ENCODE measurements at regions not wholly inside any gene's neighbourhood (a gene's known extent, or its start where the extent isn't known, plus 50 kb on each side); places are given as distances from the start of the nearest gene placed in this dataset.

DNA sequence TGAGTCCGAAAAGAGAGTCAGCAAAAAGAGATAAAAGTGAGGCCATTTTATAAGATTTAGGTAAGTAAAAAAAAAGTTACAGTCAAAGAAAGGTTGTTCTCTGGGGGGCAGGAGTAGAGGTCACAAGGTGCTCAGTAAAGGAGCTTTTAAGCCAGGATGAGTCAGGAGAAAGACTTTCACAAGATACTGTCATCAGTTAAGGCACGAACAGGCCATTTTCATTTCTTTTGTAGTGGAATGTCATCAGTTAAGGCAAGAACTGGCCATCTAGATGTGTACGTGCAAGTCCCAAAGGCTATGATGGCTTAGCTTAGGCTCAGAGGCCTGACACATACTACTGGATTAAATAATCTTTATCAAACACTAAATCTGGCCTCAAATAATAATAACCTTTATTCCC is 1207.3 kb upstream of the FAM98A start (continued):
- TF ChIP-seq, protein P1, sequence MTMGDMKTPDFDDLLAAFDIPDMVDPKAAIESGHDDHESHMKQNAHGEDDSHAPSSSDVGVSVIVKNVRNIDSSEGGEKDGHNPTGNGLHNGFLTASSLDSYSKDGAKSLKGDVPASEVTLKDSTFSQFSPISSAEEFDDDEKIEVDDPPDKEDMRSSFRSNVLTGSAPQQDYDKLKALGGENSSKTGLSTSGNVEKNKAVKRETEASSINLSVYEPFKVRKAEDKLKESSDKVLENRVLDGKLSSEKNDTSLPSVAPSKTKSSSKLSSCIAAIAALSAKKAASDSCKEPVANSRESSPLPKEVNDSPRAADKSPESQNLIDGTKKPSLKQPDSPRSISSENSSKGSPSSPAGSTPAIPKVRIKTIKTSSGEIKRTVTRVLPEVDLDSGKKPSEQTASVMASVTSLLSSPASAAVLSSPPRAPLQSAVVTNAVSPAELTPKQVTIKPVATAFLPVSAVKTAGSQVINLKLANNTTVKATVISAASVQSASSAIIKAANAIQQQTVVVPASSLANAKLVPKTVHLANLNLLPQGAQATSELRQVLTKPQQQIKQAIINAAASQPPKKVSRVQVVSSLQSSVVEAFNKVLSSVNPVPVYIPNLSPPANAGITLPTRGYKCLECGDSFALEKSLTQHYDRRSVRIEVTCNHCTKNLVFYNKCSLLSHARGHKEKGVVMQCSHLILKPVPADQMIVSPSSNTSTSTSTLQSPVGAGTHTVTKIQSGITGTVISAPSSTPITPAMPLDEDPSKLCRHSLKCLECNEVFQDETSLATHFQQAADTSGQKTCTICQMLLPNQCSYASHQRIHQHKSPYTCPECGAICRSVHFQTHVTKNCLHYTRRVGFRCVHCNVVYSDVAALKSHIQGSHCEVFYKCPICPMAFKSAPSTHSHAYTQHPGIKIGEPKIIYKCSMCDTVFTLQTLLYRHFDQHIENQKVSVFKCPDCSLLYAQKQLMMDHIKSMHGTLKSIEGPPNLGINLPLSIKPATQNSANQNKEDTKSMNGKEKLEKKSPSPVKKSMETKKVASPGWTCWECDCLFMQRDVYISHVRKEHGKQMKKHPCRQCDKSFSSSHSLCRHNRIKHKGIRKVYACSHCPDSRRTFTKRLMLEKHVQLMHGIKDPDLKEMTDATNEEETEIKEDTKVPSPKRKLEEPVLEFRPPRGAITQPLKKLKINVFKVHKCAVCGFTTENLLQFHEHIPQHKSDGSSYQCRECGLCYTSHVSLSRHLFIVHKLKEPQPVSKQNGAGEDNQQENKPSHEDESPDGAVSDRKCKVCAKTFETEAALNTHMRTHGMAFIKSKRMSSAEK (CRISPR knock-in tag; IDR thresholded peaks at IDR 0.05; ENCODE audit: borderline replicate concordance): no peak
- TF ChIP-seq NR2C2 (CRISPR knock-in tag; IDR thresholded peaks at IDR 0.05): no peak
- no peak for TF ChIP-seq JAZF1 (CRISPR knock-in tag; IDR thresholded peaks at IDR 0.05)
- TF ChIP-seq, protein P2, sequence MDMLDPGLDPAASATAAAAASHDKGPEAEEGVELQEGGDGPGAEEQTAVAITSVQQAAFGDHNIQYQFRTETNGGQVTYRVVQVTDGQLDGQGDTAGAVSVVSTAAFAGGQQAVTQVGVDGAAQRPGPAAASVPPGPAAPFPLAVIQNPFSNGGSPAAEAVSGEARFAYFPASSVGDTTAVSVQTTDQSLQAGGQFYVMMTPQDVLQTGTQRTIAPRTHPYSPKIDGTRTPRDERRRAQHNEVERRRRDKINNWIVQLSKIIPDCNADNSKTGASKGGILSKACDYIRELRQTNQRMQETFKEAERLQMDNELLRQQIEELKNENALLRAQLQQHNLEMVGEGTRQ (CRISPR knock-in tag; IDR thresholded peaks at IDR 0.05): no peak
- no peak for TF ChIP-seq ZNF396 (CRISPR knock-in tag; IDR thresholded peaks at IDR 0.05; ENCODE audit: borderline replicate concordance)
- no peak for TF ChIP-seq GTF2I (CRISPR knock-in tag; conservative IDR thresholded peaks at IDR 0.05)
- no peak for TF ChIP-seq ZNF121 (CRISPR knock-in tag; IDR thresholded peaks at IDR 0.05)
- TF ChIP-seq, protein P3, sequence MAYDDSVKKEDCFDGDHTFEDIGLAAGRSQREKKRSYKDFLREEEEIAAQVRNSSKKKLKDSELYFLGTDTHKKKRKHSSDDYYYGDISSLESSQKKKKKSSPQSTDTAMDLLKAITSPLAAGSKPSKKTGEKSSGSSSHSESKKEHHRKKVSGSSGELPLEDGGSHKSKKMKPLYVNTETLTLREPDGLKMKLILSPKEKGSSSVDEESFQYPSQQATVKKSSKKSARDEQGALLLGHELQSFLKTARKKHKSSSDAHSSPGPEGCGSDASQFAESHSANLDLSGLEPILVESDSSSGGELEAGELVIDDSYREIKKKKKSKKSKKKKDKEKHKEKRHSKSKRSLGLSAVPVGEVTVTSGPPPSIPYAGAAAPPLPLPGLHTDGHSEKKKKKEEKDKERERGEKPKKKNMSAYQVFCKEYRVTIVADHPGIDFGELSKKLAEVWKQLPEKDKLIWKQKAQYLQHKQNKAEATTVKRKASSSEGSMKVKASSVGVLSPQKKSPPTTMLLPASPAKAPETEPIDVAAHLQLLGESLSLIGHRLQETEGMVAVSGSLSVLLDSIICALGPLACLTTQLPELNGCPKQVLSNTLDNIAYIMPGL (CRISPR knock-in tag; IDR thresholded peaks at IDR 0.05): no peak
- TF ChIP-seq, protein P4, sequence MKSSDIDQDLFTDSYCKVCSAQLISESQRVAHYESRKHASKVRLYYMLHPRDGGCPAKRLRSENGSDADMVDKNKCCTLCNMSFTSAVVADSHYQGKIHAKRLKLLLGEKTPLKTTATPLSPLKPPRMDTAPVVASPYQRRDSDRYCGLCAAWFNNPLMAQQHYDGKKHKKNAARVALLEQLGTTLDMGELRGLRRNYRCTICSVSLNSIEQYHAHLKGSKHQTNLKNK (CRISPR knock-in tag; IDR thresholded peaks at IDR 0.05): no peak
- no peak for TF ChIP-seq ZNF317 (CRISPR knock-in tag; IDR thresholded peaks at IDR 0.05; ENCODE audit: borderline replicate concordance, low read depth)
- TF ChIP-seq ESRRA (CRISPR knock-in tag; IDR thresholded peaks at IDR 0.05; ENCODE audit: borderline replicate concordance): no peak
- no peak for TF ChIP-seq PRRX2 (CRISPR knock-in tag; IDR thresholded peaks at IDR 0.05)

DNA sequence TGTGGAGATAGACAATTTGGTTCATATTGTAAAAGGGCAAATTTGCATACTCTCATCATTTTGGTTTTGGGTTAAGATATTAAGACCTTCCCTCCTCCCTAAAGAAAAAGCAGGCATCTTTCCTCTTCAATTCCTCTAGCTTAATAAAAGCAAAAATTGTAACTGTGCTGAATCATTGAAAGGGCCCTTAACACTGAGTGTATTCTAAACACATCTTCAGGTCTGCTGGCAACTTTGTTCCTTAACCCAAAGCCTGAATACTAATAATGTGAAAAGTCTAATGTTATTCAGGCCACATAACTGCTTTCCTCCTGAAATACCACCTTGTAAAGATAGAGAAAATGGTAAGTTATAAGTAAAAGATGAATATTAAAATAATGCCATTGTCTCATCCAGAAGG is 1200.5 kb upstream of the FAM98A start:
- ChIA-PET POLR2A (no interaction called here), CTCF (no interaction called here)
- H3K36me3 Mint-ChIP-seq: no peaks in the 10 kb centered on the region
- no peaks in the 10 kb centered on the region for H3K27me3 Mint-ChIP-seq (ENCODE audit: low read depth)
- DNase-seq (ENCODE audit: low spot score) (no peak), ATAC-seq (no peak)
- H3K4me1 Mint-ChIP-seq: peaks cover 4% of the 10 kb centered on the region; the same call in 1 of the 2 replicates
- no peaks in the 10 kb centered on the region for H3K9me3 Mint-ChIP-seq
- no peak overlapping the region for H3K4me3 Mint-ChIP-seq
- no peak overlapping the region for H3K27ac Mint-ChIP-seq
- TF ChIP-seq CREM (CRISPR knock-in tag; IDR thresholded peaks at IDR 0.05) (no peak), GABPB1 (CRISPR knock-in tag; IDR thresholded peaks at IDR 0.05) (no peak), RELA (CRISPR knock-in tag; IDR thresholded peaks at IDR 0.05; ENCODE audit: borderline replicate concordance) (no peak), TEAD4 (CRISPR knock-in tag; IDR thresholded peaks at IDR 0.05) (no peak), ZBTB21 (CRISPR knock-in tag; IDR thresholded peaks at IDR 0.05; ENCODE audit: borderline replicate concordance) (no peak)
- TF ChIP-seq, protein P5, sequence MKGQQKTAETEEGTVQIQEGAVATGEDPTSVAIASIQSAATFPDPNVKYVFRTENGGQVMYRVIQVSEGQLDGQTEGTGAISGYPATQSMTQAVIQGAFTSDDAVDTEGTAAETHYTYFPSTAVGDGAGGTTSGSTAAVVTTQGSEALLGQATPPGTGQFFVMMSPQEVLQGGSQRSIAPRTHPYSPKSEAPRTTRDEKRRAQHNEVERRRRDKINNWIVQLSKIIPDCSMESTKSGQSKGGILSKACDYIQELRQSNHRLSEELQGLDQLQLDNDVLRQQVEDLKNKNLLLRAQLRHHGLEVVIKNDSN (CRISPR knock-in tag; IDR thresholded peaks at IDR 0.05): no peak
- TF ChIP-seq, protein P6, sequence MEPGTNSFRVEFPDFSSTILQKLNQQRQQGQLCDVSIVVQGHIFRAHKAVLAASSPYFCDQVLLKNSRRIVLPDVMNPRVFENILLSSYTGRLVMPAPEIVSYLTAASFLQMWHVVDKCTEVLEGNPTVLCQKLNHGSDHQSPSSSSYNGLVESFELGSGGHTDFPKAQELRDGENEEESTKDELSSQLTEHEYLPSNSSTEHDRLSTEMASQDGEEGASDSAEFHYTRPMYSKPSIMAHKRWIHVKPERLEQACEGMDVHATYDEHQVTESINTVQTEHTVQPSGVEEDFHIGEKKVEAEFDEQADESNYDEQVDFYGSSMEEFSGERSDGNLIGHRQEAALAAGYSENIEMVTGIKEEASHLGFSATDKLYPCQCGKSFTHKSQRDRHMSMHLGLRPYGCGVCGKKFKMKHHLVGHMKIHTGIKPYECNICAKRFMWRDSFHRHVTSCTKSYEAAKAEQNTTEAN (CRISPR knock-in tag; IDR thresholded peaks at IDR 0.05): no peak
- TF ChIP-seq, protein P7, sequence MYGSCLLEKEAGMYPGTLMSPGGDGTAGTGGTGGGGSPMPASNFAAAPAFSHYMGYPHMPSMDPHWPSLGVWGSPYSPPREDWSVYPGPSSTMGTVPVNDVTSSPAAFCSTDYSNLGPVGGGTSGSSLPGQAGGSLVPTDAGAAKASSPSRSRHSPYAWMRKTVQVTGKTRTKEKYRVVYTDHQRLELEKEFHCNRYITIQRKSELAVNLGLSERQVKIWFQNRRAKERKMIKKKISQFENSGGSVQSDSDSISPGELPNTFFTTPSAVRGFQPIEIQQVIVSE (CRISPR knock-in tag; IDR thresholded peaks at IDR 0.05; ENCODE audit: borderline replicate concordance): no peak
- TF ChIP-seq, protein P8, sequence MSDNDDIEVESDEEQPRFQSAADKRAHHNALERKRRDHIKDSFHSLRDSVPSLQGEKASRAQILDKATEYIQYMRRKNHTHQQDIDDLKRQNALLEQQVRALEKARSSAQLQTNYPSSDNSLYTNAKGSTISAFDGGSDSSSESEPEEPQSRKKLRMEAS (CRISPR knock-in tag; IDR thresholded peaks at IDR 0.05): no peak
- TF ChIP-seq, protein P9, sequence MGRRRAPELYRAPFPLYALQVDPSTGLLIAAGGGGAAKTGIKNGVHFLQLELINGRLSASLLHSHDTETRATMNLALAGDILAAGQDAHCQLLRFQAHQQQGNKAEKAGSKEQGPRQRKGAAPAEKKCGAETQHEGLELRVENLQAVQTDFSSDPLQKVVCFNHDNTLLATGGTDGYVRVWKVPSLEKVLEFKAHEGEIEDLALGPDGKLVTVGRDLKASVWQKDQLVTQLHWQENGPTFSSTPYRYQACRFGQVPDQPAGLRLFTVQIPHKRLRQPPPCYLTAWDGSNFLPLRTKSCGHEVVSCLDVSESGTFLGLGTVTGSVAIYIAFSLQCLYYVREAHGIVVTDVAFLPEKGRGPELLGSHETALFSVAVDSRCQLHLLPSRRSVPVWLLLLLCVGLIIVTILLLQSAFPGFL (CRISPR knock-in tag; IDR thresholded peaks at IDR 0.05; ENCODE audit: borderline replicate concordance): no peak
- TF ChIP-seq, protein P10, sequence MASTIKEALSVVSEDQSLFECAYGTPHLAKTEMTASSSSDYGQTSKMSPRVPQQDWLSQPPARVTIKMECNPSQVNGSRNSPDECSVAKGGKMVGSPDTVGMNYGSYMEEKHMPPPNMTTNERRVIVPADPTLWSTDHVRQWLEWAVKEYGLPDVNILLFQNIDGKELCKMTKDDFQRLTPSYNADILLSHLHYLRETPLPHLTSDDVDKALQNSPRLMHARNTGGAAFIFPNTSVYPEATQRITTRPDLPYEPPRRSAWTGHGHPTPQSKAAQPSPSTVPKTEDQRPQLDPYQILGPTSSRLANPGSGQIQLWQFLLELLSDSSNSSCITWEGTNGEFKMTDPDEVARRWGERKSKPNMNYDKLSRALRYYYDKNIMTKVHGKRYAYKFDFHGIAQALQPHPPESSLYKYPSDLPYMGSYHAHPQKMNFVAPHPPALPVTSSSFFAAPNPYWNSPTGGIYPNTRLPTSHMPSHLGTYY (CRISPR knock-in tag; IDR thresholded peaks at IDR 0.05): no peak

Data from WTC11 (cell line).